Fibroblast of lung (primary cell): ENCODE measurements at regions not wholly inside any gene's neighbourhood (a gene's known extent, or its start where the extent isn't known, plus 50 kb on each side); places are given as distances from the start of the nearest gene placed in this dataset.

Experiments used
- EZH2 ChIP-seq: IDR thresholded peaks from 2 replicates; pipeline ENCODE4 v1.5.1; 2012; ENCODE audit warnings: low read length, control low read depth, mild to moderate bottlenecking; ENCODE audit errors: missing control alignments
- TF ChIP-seq, protein P1 (sequence below), 2 donors: IDR thresholded peaks in 1 of 2; conservative IDR thresholded peaks in 1 of 2; 1 replicate in 1 of 2; 2 replicates in 1 of 2; pipeline ENCODE4 v1.5.1; 2011 to 2012; ENCODE audit warnings: low read length in 2 of 2, control low read depth in 1 of 2, inconsistent platforms in 1 of 2, low read depth in 1 of 2, mild to moderate bottlenecking in 1 of 2

GRCh38 chr12:124685689-124686369 lies 118.4 kb upstream of the NCOR2 start:
- TF ChIP-seq, protein P1, sequence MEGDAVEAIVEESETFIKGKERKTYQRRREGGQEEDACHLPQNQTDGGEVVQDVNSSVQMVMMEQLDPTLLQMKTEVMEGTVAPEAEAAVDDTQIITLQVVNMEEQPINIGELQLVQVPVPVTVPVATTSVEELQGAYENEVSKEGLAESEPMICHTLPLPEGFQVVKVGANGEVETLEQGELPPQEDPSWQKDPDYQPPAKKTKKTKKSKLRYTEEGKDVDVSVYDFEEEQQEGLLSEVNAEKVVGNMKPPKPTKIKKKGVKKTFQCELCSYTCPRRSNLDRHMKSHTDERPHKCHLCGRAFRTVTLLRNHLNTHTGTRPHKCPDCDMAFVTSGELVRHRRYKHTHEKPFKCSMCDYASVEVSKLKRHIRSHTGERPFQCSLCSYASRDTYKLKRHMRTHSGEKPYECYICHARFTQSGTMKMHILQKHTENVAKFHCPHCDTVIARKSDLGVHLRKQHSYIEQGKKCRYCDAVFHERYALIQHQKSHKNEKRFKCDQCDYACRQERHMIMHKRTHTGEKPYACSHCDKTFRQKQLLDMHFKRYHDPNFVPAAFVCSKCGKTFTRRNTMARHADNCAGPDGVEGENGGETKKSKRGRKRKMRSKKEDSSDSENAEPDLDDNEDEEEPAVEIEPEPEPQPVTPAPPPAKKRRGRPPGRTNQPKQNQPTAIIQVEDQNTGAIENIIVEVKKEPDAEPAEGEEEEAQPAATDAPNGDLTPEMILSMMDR (conservative IDR thresholded peaks at IDR 0.05 in 1 of 2, IDR thresholded peaks at IDR 0.05 in 1 of 2; ENCODE audit: low read depth in 1 of 2, low read length in 2 of 2), result no peak
- no peak for TF ChIP-seq EZH2
